BLaER1 treated with 17β-estradiol and CSF1 and Interleukin-3, amounts not matched to agents 10 nM and 100 nM (cell line): ENCODE measurements at regions not wholly inside any gene's neighbourhood (a gene's known extent, or its start where the extent isn't known, plus 50 kb on each side); places are given as distances from the start of the nearest gene placed in this dataset.

Source experiments
- H3K27ac ChIP-seq, 11 experiments: shearing (Covaris generic); formaldehyde crosslinking; 2 replicates each; pipeline ENCODE4 v1.8.1; 2022
- H3K27me3 ChIP-seq, 11 experiments: shearing (Covaris generic); formaldehyde crosslinking; 2 replicates each; pipeline ENCODE4 v1.8.1; 2022
- H3K36me3 ChIP-seq, 11 experiments: shearing (Covaris generic); formaldehyde crosslinking; 2 replicates each; pipeline ENCODE4 v1.8.1; 2022
- H3K4me1 ChIP-seq, 10 experiments: shearing (Covaris generic); formaldehyde crosslinking; 2 replicates each; pipeline ENCODE4 v1.8.1; 2022
- H3K4me2 ChIP-seq, 11 experiments: shearing (Covaris generic); formaldehyde crosslinking; 2 replicates each; pipeline ENCODE4 v1.8.1; 2022
- H3K4me3 ChIP-seq, 10 experiments: shearing (Covaris generic); formaldehyde crosslinking; 2 replicates each; pipeline ENCODE4 v1.8.1; 2022
- H3K9ac ChIP-seq, 11 experiments: shearing (Covaris generic); formaldehyde crosslinking; 2 replicates each; pipeline ENCODE4 v1.8.1; 2022
- H3K9me3 ChIP-seq, 11 experiments: shearing (Covaris generic); formaldehyde crosslinking; replicated peaks in 1 of 11; 2 replicates each; pipeline ENCODE4 v1.8.1; 2022
- H4K20me1 ChIP-seq, 11 experiments: shearing (Covaris generic); formaldehyde crosslinking; 2 replicates each; pipeline ENCODE4 v1.8.1; 2022
- Cebpa-rat ChIP-seq, 11 experiments: shearing (Covaris generic); IDR thresholded peaks; 2 replicates each; pipeline ENCODE4 v1.8.1; 2022

- no peak overlapping the region for H3K4me3 ChIP-seq
- H3K9me3 ChIP-seq = no peaks in the 10 kb centered on the region
Measured at GRCh38 chr7:11243739-11244138, 270.1 kb downstream of the PHF14 start.

DNA sequence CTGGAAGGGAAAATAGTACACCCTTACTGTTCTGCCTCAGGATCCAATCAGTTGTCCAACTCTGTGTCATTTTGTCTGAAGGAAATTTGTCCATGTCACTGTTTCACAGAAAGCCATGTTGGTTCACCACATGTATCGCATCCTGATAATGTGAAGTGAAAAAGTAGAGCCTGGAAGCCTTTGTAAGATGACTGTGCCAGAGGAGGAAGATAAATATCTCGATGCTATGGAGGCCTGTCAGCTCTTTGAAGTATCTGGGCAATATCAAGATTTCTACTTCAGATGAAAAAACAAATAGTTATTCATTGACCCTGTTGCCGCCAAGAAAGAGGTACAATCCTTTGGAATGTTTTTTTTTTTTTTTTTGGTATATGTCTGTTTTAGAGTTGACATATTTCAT, 270.5 kb downstream of the PHF14 start:
- Histone ChIP-seq H4K20me1 (no peaks in the 10 kb centered on the region), H3K4me1 (no peaks in the 10 kb centered on the region), H3K4me3 (no peak overlapping the region), H3K9me3 (no peaks in the 10 kb centered on the region), H3K27ac (no peak overlapping the region), H3K9ac (no peak overlapping the region), H3K27me3 (no peaks in the 10 kb centered on the region), H3K4me2 (no peak overlapping the region), H3K36me3 (no peaks in the 10 kb centered on the region)
- no peak for TF ChIP-seq Cebpa-rat (IDR thresholded peaks at IDR 0.05)

More at GRCh38 chr7:11243739-11244138, 270.1 kb downstream of the PHF14 start:
- Histone ChIP-seq H3K4me2 (no peak overlapping the region), H4K20me1 (no peaks in the 10 kb centered on the region), H3K36me3 (no peaks in the 10 kb centered on the region), H3K4me1 (no peaks in the 10 kb centered on the region), H3K27ac (no peak overlapping the region), H3K9ac (no peak overlapping the region), H3K27me3 (no peaks in the 10 kb centered on the region)
- TF ChIP-seq Cebpa-rat (IDR thresholded peaks at IDR 0.05) = no peak

GRCh38 chr7:11247545-11247944, 273.9 kb downstream of the PHF14 start:
- H4K20me1 ChIP-seq = no peaks in the 10 kb centered on the region
- H3K27me3 ChIP-seq = no peaks in the 10 kb centered on the region
- no peaks in the 10 kb centered on the region for H3K9me3 ChIP-seq
- no peak for TF ChIP-seq Cebpa-rat (IDR thresholded peaks at IDR 0.05)
- no peaks in the 10 kb centered on the region; a peak in 1 of 20 replicates for H3K4me1 ChIP-seq
- H3K4me2 ChIP-seq = no peak overlapping the region
- H3K36me3 ChIP-seq = no peaks in the 10 kb centered on the region
- no peak overlapping the region for H3K4me3 ChIP-seq
- no peak overlapping the region for H3K27ac ChIP-seq
- no peak overlapping the region for H3K9ac ChIP-seq

DNA sequence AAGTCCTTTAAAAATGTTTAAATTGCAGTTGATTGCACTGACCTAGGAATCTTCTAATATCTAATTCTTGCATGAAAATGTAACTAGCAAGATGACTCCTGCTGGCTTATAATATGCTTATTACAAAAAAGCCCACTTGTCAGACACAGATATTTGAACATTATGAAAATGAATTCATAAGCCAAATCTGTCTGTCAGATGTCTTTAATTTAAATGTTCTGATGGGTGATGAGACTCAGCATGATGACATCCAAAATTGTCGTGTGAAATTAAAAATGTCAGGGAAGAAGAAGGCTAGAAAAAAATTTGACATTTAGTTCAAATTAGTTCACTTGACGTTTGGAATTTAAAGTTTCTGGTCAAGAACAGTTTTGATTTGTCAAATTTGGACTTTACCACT, 277.8 kb downstream of the PHF14 start:
- H3K4me3 ChIP-seq = no peak overlapping the region
- H3K27me3 ChIP-seq = no peaks in the 10 kb centered on the region
- no peaks in the 10 kb centered on the region for H3K9me3 ChIP-seq
- no peak overlapping the region for H3K4me2 ChIP-seq
- H3K27ac ChIP-seq = no peak overlapping the region
- H4K20me1 ChIP-seq = no peaks in the 10 kb centered on the region
- no peak overlapping the region for H3K9ac ChIP-seq
- no peak for TF ChIP-seq Cebpa-rat (IDR thresholded peaks at IDR 0.05)
- no peaks in the 10 kb centered on the region; a peak in 1 of 20 replicates for H3K4me1 ChIP-seq
- no peaks in the 10 kb centered on the region for H3K36me3 ChIP-seq

DNA sequence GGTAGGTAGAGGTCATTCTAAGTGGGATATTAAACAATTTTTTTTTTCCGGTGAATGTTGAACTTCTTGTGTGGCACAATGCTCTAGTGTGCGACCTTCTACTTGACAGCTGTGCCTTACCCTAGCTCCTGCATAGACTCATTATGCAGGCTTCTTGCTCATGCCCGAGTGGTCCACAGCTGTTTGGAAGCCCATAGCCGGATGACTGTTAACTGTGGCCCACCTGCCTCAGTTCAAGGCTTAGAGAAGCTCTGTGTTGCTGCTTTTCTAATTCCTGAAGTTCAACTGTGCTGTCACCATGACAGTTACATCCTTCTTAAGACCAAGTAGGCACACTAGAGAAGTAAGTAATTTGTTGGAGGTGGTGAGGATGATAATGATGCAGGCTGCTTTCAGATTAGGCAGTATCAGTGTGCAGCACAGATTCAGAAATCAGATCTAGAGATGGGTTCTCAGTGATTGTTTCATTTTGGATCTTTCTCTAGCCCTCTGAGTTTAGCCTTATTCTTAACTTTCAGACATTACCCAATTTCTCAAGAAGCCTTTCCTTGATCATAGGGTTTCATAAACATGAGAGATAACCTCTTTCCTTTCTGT, 278.4 kb downstream of the PHF14 start:
- no peak for TF ChIP-seq Cebpa-rat (IDR thresholded peaks at IDR 0.05)
- no peaks in the 10 kb centered on the region for H4K20me1 ChIP-seq
- no peaks in the 10 kb centered on the region for H3K9me3 ChIP-seq
- H3K4me1 ChIP-seq = no peaks in the 10 kb centered on the region; a peak in 1 of 20 replicates
- H3K9ac ChIP-seq = no peak overlapping the region
- no peak overlapping the region for H3K4me3 ChIP-seq
- no peak overlapping the region for H3K27ac ChIP-seq
- no peaks in the 10 kb centered on the region for H3K27me3 ChIP-seq
- no peak overlapping the region for H3K4me2 ChIP-seq
- H3K36me3 ChIP-seq = no peaks in the 10 kb centered on the region

GRCh38 chr7:11252705-11253272, 279.1 kb downstream of the PHF14 start:
- no peaks in the 10 kb centered on the region for H4K20me1 ChIP-seq
- H3K27ac ChIP-seq = no peak overlapping the region

DNA sequence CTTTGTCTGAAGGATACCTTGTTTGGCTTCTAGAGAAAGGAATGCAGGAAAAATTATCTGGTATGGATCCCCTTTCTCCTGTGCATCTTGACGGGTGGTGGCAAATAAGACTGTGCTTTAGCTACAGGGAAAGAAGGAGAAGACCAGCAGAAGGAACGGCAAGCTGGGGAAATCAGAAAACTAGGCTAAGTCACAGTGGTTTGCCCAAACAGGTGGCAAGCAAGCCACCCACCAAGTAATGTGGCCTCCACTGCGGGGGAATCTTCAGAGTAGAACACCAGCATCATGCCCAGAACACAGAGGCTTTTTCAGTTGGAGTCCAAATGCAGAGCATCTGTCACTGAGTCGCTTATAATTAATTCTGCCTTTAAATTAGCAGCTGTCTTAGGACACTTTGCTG, 282.8 kb downstream of the PHF14 start:
- H3K4me3 ChIP-seq = no peak overlapping the region
- H3K4me1 ChIP-seq = no peaks in the 10 kb centered on the region; a peak in 1 of 20 replicates
- H4K20me1 ChIP-seq = no peaks in the 10 kb centered on the region
- no peak overlapping the region for H3K27ac ChIP-seq
- no peak for TF ChIP-seq Cebpa-rat (IDR thresholded peaks at IDR 0.05)
- no peaks in the 10 kb centered on the region for H3K27me3 ChIP-seq
- H3K9ac ChIP-seq = no peak overlapping the region
- no peaks in the 10 kb centered on the region for H3K9me3 ChIP-seq
- no peaks in the 10 kb centered on the region for H3K36me3 ChIP-seq
- no peak overlapping the region for H3K4me2 ChIP-seq

More at GRCh38 chr7:11252705-11253272, 279.1 kb downstream of the PHF14 start:
- Histone ChIP-seq H3K9me3 (no peaks in the 10 kb centered on the region), H3K9ac (no peak overlapping the region), H3K4me3 (no peak overlapping the region), H3K4me1 (no peaks in the 10 kb centered on the region; a peak in 1 of 20 replicates), H3K27me3 (no peaks in the 10 kb centered on the region), H3K36me3 (no peaks in the 10 kb centered on the region), H3K4me2 (no peak overlapping the region)
- TF ChIP-seq Cebpa-rat (IDR thresholded peaks at IDR 0.05) = no peak

DNA sequence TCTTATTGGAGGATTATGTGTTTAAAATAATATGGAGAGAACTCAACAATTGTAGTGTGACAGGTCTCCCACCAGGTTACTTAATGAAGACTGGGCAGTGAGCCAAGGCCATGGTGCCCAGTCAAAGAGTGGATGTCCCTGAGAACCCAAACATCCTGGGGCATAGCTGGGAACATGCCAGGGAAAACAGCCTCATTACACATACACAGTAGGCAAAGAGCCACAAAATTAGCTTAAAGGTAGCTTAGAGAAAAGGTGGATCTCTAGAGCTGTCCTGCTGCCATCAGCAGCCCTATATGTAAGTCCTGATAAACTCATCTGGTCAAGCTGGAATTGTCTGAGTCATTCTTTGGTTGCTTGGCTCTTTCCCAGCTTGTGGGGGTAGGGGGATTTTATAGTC, 287.8 kb downstream of the PHF14 start:
- no peak overlapping the region for H3K4me2 ChIP-seq
- H3K9me3 ChIP-seq = no peaks in the 10 kb centered on the region
- H3K4me1 ChIP-seq = no peaks in the 10 kb centered on the region
- H3K27ac ChIP-seq = no peak overlapping the region
- no peak overlapping the region for H3K9ac ChIP-seq
- no peaks in the 10 kb centered on the region for H3K27me3 ChIP-seq
- TF ChIP-seq Cebpa-rat (IDR thresholded peaks at IDR 0.05) = no peak
- H4K20me1 ChIP-seq = no peaks in the 10 kb centered on the region
- H3K36me3 ChIP-seq = no peaks in the 10 kb centered on the region
- H3K4me3 ChIP-seq = no peak overlapping the region

GRCh38 chr7:11266101-11266500, 292.4 kb downstream of the PHF14 start:
- Histone ChIP-seq H3K9ac (no peak overlapping the region), H3K9me3 (peaks cover 0 to 11% (median 0%) of the 10 kb centered on the region in 11 experiments; a peak in 9 of 22 replicates), H4K20me1 (no peaks in the 10 kb centered on the region), H3K27me3 (no peaks in the 10 kb centered on the region), H3K4me3 (no peak overlapping the region), H3K27ac (no peak overlapping the region), H3K4me1 (no peaks in the 10 kb centered on the region), H3K36me3 (no peaks in the 10 kb centered on the region), H3K4me2 (no peak overlapping the region)
- TF ChIP-seq Cebpa-rat (IDR thresholded peaks at IDR 0.05) = no peak

- Histone ChIP-seq H3K4me2 (no peak overlapping the region), H3K9me3 (peaks cover 0 to 11% (median 0%) of the 10 kb centered on the region in 11 experiments; a peak in 9 of 22 replicates), H4K20me1 (no peaks in the 10 kb centered on the region), H3K27ac (no peak overlapping the region), H3K36me3 (no peaks in the 10 kb centered on the region), H3K4me3 (no peak overlapping the region), H3K4me1 (no peaks in the 10 kb centered on the region), H3K9ac (no peak overlapping the region), H3K27me3 (no peaks in the 10 kb centered on the region)
- no peak for TF ChIP-seq Cebpa-rat (IDR thresholded peaks at IDR 0.05)
Measured at GRCh38 chr7:11272352-11272751, 298.7 kb downstream of the PHF14 start.
